Progenitor cell of endocrine pancreas (in vitro differentiated cells): ENCODE measurements at regions not wholly inside any gene's neighbourhood (a gene's known extent, or its start where the extent isn't known, plus 50 kb on each side); places are given as distances from the start of the nearest gene placed in this dataset.

Experiments
- DNase-seq: peaks from one replicate; pipeline ENCODE4 v3.0.0; 2021; ENCODE audit warnings: low spot score; ENCODE audit not compliant: unreplicated experiment
- H3K27ac Mint-ChIP-seq: 2 replicates; pipeline ENCODE4 v1.8.0; 2021; ENCODE audit warnings: mild to moderate bottlenecking, moderate library complexity, mixed read lengths
- H3K27me3 Mint-ChIP-seq: 2 replicates; pipeline ENCODE4 v1.8.0; 2021; ENCODE audit warnings: mixed read lengths
- H3K36me3 Mint-ChIP-seq: 2 replicates; pipeline ENCODE4 v1.8.0; 2022; ENCODE audit warnings: mixed read lengths; ENCODE audit not compliant: insufficient read depth
- H3K4me1 Mint-ChIP-seq: 2 replicates; pipeline ENCODE4 v1.8.0; 2021; ENCODE audit warnings: low read depth, mixed read lengths
- H3K4me3 Mint-ChIP-seq: 2 replicates; pipeline ENCODE4 v1.8.0; 2021; ENCODE audit warnings: low read depth, mild to moderate bottlenecking, moderate library complexity, mixed read lengths
- H3K9me3 Mint-ChIP-seq: 2 replicates; pipeline ENCODE4 v1.8.0; 2021; ENCODE audit warnings: low read depth, mixed read lengths
- CTCF ChIP-seq: fragments of 200-600 bp; sonication (generic); IDR thresholded peaks from one replicate; pipeline ENCODE4 v1.5.0; 2021; ENCODE audit warnings: antibody characterized with exemption, mild to moderate bottlenecking; ENCODE audit not compliant: unreplicated experiment

GRCh38 chr9:129258124-129258822, 80.2 kb upstream of the IER5L start:
- TF ChIP-seq CTCF: no peak
- Mint-ChIP-seq H3K27me3 (peaks cover 77% of the 10 kb centered on the region), H3K27ac (no peak overlapping the region), H3K9me3 (no peaks in the 10 kb centered on the region), H3K36me3 (no peaks in the 10 kb centered on the region), H3K4me3 (no peak overlapping the region), H3K4me1 (peaks cover 2% of the 10 kb centered on the region)
- peak; percentile 83 for DNase-seq

DNA sequence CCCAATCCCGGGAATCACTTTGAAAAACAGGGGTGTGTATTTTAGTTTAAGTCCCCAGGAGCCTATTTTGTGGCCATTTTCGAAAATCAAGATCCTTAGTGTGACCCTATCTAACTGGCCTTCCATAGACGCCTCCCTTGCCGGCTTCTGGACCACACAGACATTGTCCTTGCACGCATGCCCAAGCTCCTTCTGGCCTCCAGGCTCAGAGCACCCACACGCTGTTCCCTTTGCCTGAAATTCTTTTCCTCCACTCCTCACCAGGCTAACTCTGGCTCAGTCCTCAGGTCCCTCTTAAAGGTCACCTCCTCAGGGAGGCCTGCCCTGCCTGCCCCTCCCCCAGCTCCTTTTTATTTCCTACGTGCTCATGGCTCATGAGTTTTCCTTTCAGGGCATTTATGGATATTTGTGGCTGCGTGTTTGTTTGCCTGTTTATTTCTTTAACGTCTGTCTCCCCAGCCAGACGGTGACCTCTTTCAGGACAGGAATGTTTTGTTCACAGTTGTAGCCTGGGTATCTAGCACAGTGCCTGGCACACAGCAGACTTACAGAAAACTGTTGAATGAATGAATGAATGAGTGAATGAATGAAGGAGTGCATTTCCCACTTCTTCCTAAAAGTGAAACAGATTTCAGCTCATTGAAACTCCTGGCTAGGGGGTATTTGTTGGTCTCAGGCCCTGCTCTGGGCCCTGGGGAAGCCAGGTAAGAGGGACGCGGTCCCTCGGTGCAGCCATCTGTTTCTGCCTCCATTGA, 79.1 kb upstream of the IER5L start:
- no peak overlapping the region for H3K4me3 Mint-ChIP-seq
- H3K27ac Mint-ChIP-seq: no peak overlapping the region
- peaks cover 2% of the 10 kb centered on the region for H3K4me1 Mint-ChIP-seq
- H3K9me3 Mint-ChIP-seq: no peaks in the 10 kb centered on the region
- H3K36me3 Mint-ChIP-seq: no peaks in the 10 kb centered on the region
- H3K27me3 Mint-ChIP-seq: peaks cover 69% of the 10 kb centered on the region
- TF ChIP-seq CTCF: no peak
- DNase-seq: no peak

DNA sequence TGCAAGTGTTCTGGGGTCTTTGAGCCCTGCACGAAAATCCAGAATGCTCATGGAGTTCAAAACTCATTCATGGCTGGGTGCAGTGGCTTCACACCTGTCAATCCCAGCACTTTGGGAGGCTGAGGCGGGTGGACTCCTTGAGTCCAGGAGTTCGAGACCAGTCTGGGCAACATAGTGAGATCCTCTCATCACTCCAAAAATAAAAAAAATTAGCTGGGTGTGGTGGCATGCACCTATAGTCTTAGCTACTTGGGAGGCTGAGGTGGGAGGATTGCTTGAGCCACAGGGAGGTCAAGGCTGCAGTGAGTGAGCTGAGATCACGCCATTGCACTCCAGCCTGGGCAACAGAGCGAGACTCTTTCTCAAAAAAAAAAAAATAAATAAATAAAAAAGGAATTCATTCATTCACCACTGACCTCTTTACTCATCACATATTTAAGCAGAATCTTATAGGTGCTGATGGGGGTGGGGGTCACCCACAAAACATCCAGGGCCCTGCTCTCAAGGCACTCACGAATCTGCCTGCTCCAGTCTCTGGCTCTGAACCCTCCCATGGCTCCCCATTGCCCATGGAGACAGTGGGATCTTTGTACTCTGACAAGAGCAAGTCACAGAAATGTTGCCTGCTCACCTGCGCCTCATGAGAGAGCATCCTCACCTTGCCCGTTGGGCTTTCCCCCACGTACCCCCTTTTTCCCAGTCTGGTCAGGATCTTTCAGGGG, 76.7 kb upstream of the IER5L start:
- H3K9me3 Mint-ChIP-seq: peaks cover 3% of the 10 kb centered on the region
- H3K4me3 Mint-ChIP-seq: no peak overlapping the region
- DNase-seq: no peak
- H3K4me1 Mint-ChIP-seq: peaks cover 2% of the 10 kb centered on the region
- H3K36me3 Mint-ChIP-seq: no peaks in the 10 kb centered on the region
- no peak overlapping the region for H3K27ac Mint-ChIP-seq
- H3K27me3 Mint-ChIP-seq: peaks cover 56% of the 10 kb centered on the region
- no peak for TF ChIP-seq CTCF

GRCh38 chr9:129253803-129254381, 75.8 kb upstream of the IER5L start:
- no peak overlapping the region for H3K27ac Mint-ChIP-seq
- DNase-seq: no peak
- H3K4me3 Mint-ChIP-seq: no peak overlapping the region
- H3K9me3 Mint-ChIP-seq: peaks cover 4% of the 10 kb centered on the region
- TF ChIP-seq CTCF: no peak
- H3K36me3 Mint-ChIP-seq: no peaks in the 10 kb centered on the region
- peaks cover 47% of the 10 kb centered on the region for H3K27me3 Mint-ChIP-seq
- peaks cover under 1% of the 10 kb centered on the region for H3K4me1 Mint-ChIP-seq
